ENCODE measurements at regions not wholly inside any gene's neighbourhood (a gene's known extent, or its start where the extent isn't known, plus 50 kb on each side); places are given as distances from the start of the nearest gene placed in this dataset.

GRCh38 chr20:10761786-10762185, 88.0 kb upstream of the JAG1 start:
- POLR2A ChIA-PET, result no interaction called here
- Histone ChIP-seq H3K27me3 (ENCODE audit: insufficient read depth, low read length) (no peaks in the 10 kb centered on the region), H3K4me1 (ENCODE audit: control insufficient read depth in 1 of 2, insufficient read depth in 2 of 2, low read length in 2 of 2) (no peaks in the 10 kb centered on the region), H3K79me2 (ENCODE audit: insufficient read depth, low read length) (no peaks in the 10 kb centered on the region), H3K9me2 (ENCODE audit: insufficient read depth) (no peaks in the 10 kb centered on the region), H3K9me3 (ENCODE audit: control insufficient read depth in 1 of 2, insufficient read depth in 1 of 2, low read depth in 1 of 2, low read length in 2 of 2) (no peaks in the 10 kb centered on the region), H3K4me2 (ENCODE audit: low read length) (no peak overlapping the region), H3K27ac (ENCODE audit: low read depth, low read length) (no peak overlapping the region), H3K36me3 (ENCODE audit: control insufficient read depth in 1 of 2, insufficient read depth in 2 of 2, low read length in 2 of 2) (no peaks in the 10 kb centered on the region), H3K4me3 (replicated peaks in 1 of 2; ENCODE audit: low read depth in 1 of 2, low read length in 2 of 2) (no peak overlapping the region), H4K20me1 (ENCODE audit: insufficient read depth) (no peaks in the 10 kb centered on the region), H2AFZ (ENCODE audit: low read depth, low read length, poor library complexity, severe bottlenecking) (no peak overlapping the region), H3K9ac (ENCODE audit: low read length) (no peak overlapping the region)
- no peak for ATAC-seq
- no peak for DNase-seq (ENCODE audit: low read depth, low spot score)
- CTCF ChIA-PET, result interaction anchor here (1.0 kb wide), 1 partner anchor 783 kb away, joined by 3 read pairs; no protein-coding TSS in a partner anchor
- RAD21 ChIA-PET (ENCODE audit: low non-redundant PET in 1 of 2, low total read pairs in 2 of 2, uncharacterized antibody in 2 of 2, unreplicated experiment in 2 of 2), result no interaction called here
- TF ChIP-seq REST (IDR thresholded peaks at IDR 0.05; ENCODE audit: low read depth), result no peak
- no peak for TF ChIP-seq EZH2 (IDR thresholded peaks at IDR 0.05)
- TF ChIP-seq JUND (IDR thresholded peaks at IDR 0.05), result no peak
- no peak for TF ChIP-seq RAD21 (IDR thresholded peaks at IDR 0.05; ENCODE audit: low read depth)
- no peak for TF ChIP-seq CTCF (IDR thresholded peaks at IDR 0.05 in 2 of 3, conservative IDR thresholded peaks at IDR 0.05 in 1 of 3; ENCODE audit: borderline replicate concordance in 1 of 3, insufficient read depth in 1 of 3, low read depth in 2 of 3, low read length in 2 of 3)
- TF ChIP-seq ELF1 (IDR thresholded peaks at IDR 0.05; ENCODE audit: borderline replicate concordance, low read depth), result no peak
- TF ChIP-seq CEBPB (IDR thresholded peaks at IDR 0.05; ENCODE audit: low read depth), result no peak
- no peak for TF ChIP-seq SIN3A (IDR thresholded peaks at IDR 0.05; ENCODE audit: low read depth)
- no peak for TF ChIP-seq POLR2AphosphoS5 (IDR thresholded peaks at IDR 0.05; ENCODE audit: low read depth, low read length)
- no peak for TF ChIP-seq FOSL1 (IDR thresholded peaks at IDR 0.05; ENCODE audit: low read depth)
- TF ChIP-seq ZFX (IDR thresholded peaks at IDR 0.05), result no peak
- no peak for TF ChIP-seq EGR1 (IDR thresholded peaks at IDR 0.05; ENCODE audit: low read depth)
- no peak for TF ChIP-seq TCF7L2 (IDR thresholded peaks at IDR 0.05; ENCODE audit: borderline replicate concordance, extremely low read depth, insufficient read depth, insufficient read length)
- TF ChIP-seq YY1 (IDR thresholded peaks at IDR 0.05; ENCODE audit: extremely low read depth, insufficient replicate concordance, low read depth, low read length), result no peak
- TF ChIP-seq ZBTB33 (IDR thresholded peaks at IDR 0.05; ENCODE audit: extremely low read depth, insufficient replicate concordance, low read length), result no peak
- TF ChIP-seq SP1 (IDR thresholded peaks at IDR 0.05; ENCODE audit: low read depth), result no peak
- no peak for TF ChIP-seq POLR2A (IDR thresholded peaks at IDR 0.05; ENCODE audit: borderline replicate concordance, extremely low read depth, insufficient read depth, insufficient read length)
- TF ChIP-seq ZNF274 (IDR thresholded peaks at IDR 0.05; ENCODE audit: low read depth, low read length), result no peak
- TF ChIP-seq EZH2phosphoT487 (IDR thresholded peaks at IDR 0.05; ENCODE audit: borderline replicate concordance), result no peak
- BruUV-seq (replicated peaks), result no TSS peak
- intact Hi-C loops (cut with micrococcal nuclease), result no loop called here
